ENCODE measurements at regions not wholly inside any gene's neighbourhood (a gene's known extent, or its start where the extent isn't known, plus 50 kb on each side); places are given as distances from the start of the nearest gene placed in this dataset.

DNA sequence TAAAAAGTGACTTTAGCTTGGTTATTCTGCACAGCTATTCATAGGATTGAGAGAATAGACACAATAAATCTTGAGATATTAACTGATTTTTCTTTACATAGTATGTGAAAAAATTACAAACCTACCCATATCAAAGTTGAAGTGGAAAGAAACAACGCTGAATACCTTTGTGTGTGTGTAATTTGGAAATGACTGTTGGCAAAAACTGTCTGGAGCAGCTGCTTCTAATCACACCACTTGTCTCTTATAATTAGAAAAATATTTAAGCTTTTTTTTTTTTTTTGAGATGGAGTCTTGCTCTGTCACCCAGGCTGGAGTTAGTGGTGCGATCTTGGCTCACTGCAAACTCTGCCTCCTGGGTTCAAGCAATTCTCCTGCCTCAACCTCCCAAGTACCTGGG is 110.8 kb upstream of the POC5 start:
- Histone ChIP-seq H3K9ac (ENCODE audit: control insufficient read depth, insufficient read depth, low read length) (no peak overlapping the region), H3K27me3 (replicated peaks in 1 of 2; ENCODE audit: control insufficient read depth in 2 of 2, insufficient read depth in 2 of 2, low read length in 1 of 2) (no peaks in the 10 kb centered on the region), H3K4me2 (ENCODE audit: control insufficient read depth, insufficient read depth) (no peak overlapping the region), H4K20me1 (ENCODE audit: control insufficient read depth, insufficient read depth) (no peaks in the 10 kb centered on the region), H2AFZ (ENCODE audit: control insufficient read depth, low read depth, low read length) (no peak overlapping the region), H3K36me3 (ENCODE audit: control insufficient read depth in 2 of 2, insufficient read depth in 2 of 2, low read length in 1 of 2) (no peaks in the 10 kb centered on the region), H3K4me3 (no peak overlapping the region), H3K79me2 (ENCODE audit: control insufficient read depth, insufficient read depth, low read length) (no peaks in the 10 kb centered on the region), H3K4me1 (ENCODE audit: control insufficient read depth, insufficient read depth, low read length) (peaks cover 6% of the 10 kb centered on the region; the same call in 1 of the 2 replicates), H3K9me3 (replicated peaks; ENCODE audit: control insufficient read depth, insufficient read depth, low read length) (no peaks in the 10 kb centered on the region; the same call in 2 of the 3 replicates), H3K27ac (ENCODE audit: control insufficient read depth, insufficient read depth) (no peak overlapping the region)
- in situ Hi-C loops (cut with MboI), result no loop called here
- ATAC-seq (no peak), FAIRE-seq (no peak), DNase-seq (ENCODE audit: low read depth, low spot score) (no peak)
- CTCF ChIA-PET, result no interaction called here
- 49% methylated on average over 2 of the region's 2 CpGs for WGBS (ENCODE audit: insufficient coverage, insufficient replicate concordance, low lambda C conversion rate, missing lambda C conversion rate)
- intact Hi-C loops (cut with micrococcal nuclease; ENCODE audit: unreplicated experiment), result no loop called here
- TF ChIP-seq CHD4 (IDR thresholded peaks at IDR 0.05) (no peak), E2F4 (IDR thresholded peaks at IDR 0.05; ENCODE audit: low read depth, low read length) (no peak), ZNF622 (IDR thresholded peaks at IDR 0.05) (no peak)
- TF ChIP-seq, protein P1, sequence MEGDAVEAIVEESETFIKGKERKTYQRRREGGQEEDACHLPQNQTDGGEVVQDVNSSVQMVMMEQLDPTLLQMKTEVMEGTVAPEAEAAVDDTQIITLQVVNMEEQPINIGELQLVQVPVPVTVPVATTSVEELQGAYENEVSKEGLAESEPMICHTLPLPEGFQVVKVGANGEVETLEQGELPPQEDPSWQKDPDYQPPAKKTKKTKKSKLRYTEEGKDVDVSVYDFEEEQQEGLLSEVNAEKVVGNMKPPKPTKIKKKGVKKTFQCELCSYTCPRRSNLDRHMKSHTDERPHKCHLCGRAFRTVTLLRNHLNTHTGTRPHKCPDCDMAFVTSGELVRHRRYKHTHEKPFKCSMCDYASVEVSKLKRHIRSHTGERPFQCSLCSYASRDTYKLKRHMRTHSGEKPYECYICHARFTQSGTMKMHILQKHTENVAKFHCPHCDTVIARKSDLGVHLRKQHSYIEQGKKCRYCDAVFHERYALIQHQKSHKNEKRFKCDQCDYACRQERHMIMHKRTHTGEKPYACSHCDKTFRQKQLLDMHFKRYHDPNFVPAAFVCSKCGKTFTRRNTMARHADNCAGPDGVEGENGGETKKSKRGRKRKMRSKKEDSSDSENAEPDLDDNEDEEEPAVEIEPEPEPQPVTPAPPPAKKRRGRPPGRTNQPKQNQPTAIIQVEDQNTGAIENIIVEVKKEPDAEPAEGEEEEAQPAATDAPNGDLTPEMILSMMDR (IDR thresholded peaks at IDR 0.05 in 2 of 3, conservative IDR thresholded peaks at IDR 0.05 in 1 of 3; ENCODE audit: control insufficient read depth in 2 of 3, extremely low read depth in 1 of 3, insufficient read depth in 1 of 3, low read depth in 3 of 3, low read length in 3 of 3), result no peak
- TF ChIP-seq, protein P2, sequence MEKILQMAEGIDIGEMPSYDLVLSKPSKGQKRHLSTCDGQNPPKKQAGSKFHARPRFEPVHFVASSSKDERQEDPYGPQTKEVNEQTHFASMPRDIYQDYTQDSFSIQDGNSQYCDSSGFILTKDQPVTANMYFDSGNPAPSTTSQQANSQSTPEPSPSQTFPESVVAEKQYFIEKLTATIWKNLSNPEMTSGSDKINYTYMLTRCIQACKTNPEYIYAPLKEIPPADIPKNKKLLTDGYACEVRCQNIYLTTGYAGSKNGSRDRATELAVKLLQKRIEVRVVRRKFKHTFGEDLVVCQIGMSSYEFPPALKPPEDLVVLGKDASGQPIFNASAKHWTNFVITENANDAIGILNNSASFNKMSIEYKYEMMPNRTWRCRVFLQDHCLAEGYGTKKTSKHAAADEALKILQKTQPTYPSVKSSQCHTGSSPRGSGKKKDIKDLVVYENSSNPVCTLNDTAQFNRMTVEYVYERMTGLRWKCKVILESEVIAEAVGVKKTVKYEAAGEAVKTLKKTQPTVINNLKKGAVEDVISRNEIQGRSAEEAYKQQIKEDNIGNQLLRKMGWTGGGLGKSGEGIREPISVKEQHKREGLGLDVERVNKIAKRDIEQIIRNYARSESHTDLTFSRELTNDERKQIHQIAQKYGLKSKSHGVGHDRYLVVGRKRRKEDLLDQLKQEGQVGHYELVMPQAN (conservative IDR thresholded peaks at IDR 0.05), result no peak
- no TSS peak for BruUV-seq (replicated peaks)
- POLR2A ChIA-PET, result interaction anchor here (0.6 kb wide), 1 partner anchor 584 kb away, joined by 4 read pairs; no protein-coding TSS in a partner anchor
- RAD21 ChIA-PET (ENCODE audit: unreplicated experiment), result no interaction called here
- SMC1A ChIA-PET (ENCODE audit: uncharacterized antibody, unreplicated experiment), result no interaction called here
